Activated CD8-positive, alpha-beta memory T cell treated with anti-CD3 and anti-CD28 coated beads for 24 hours (primary cell): ENCODE measurements at regions not wholly inside any gene's neighbourhood (a gene's known extent, or its start where the extent isn't known, plus 50 kb on each side); places are given as distances from the start of the nearest gene placed in this dataset.

Experiments
- DNase-seq: peaks from one replicate; pipeline ENCODE4 v3.0.0-alpha.2; 2020

DNA sequence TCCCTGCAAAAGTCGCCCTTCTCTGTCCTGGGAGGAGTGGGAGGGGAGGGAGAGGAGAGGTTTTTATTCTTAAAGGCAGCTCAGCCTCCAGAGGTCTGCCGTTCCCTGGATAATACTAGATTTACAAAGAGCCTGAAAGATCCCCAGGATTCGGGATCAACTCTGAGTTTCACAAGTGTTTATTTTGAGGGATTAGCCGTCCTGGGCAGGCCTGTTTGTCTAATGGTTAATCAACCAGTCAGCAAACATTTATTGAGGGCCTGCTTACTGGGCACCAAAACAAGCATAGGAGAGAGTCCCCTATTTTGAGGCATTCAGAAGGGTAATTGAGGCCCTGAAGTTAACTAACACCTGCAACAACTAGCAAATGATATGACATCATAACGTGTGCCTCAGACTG lies 152.6 kb upstream of the SLC1A4 start:
- DNase-seq = no peak

DNA sequence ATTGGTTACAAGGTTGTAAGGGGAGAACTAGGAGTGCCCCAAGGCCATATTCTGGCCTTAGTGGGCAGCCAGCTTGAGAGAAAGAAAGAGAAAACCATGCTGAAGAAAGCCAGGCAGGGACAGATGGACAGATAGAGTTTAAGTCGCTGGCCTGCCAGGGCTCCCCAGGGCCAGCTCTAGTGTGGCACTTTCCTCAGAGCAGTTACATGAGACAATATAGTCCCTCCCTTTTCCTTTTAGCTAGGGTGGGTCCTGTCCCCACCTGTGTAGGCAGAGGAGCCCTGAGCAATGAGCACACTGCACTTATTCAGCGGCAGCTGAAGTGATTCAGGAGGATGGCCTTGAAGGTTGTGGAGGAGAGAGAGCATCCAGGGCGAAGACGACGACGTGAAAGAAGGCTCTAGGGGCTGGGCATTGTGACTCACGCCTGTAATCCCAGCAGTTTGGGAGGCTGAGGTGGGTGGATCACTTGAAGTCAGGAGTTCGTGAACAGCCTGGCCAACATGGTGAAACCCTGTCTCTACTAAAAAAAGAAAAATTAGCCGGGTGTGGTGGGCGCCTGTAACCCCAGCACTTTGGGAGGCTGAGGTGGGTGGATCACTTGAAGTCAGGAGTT lies 152.0 kb upstream of the SLC1A4 start:
- DNase-seq = no peak

DNA sequence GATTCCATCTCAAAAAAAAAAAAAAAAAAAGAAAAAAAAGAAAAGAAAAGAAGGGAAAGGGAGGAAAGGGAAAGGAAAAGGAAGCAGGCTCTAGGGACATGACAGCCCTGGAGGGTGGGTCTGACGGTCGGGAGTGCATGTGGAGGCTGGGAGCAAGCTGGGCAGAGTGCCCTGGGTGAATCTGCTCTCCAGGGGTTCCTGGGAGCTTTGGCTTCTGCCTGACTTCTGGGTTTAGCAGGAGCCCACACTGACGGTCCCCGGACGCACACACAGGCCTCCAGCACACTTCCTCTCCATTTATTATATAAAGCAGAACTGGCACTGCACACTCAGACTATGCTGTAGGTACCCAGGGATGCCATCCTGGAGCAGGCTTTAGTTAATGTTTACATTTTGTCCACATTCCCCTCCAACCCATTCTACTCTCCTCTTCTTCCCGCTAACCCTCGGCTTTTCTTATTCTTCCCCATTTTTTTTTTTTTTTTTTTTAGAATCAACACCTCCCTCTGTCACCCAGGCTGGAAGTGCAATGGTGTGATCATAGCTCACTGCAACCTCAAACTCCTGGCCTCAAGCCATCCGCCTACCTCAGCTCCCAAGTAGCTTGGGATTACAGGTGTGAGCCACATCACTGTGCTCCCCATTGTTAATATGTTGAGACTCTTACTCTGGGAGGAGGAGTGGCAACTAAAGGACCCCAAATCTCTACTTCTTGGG lies 151.1 kb upstream of the SLC1A4 start:
- DNase-seq = no peak

DNA sequence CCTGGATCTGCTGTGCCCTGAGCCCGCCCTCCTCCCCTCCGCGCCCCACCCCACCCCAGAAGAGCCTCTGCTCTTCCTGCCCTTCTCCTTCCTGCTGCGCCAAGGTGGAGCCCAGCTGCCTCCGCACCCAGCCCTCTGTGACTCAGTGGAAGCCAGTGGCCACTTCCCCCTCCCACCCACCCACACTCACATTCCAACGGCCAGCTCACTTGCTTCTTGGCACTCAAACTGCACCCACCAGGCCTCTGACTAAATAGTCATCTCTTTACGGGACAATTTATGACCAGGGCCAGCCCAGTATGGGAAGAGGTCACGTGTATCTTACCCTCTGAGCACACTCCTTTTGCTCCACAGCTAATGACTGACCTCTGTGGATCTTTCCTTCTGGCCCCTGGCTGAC lies 150.4 kb upstream of the SLC1A4 start:
- no peak for DNase-seq

DNA sequence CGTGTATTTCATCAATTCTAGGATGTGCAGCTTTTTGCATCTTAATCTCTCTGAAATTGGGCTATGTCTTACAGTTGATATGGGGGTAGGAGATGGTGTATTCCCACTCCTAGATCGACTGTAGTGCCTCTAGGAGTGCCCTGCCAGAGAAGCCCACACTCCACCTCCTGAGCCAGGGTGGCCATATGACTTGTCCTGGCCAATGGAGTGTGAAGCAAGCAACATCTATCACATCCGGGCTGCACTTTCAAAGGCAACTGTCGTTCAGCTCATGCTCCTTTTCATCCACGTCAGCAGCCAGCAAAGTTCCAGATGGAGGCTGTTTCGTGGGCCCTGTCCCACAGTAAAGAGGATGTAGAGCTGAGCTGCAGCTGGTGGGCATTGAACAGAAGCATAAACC lies 149.4 kb upstream of the SLC1A4 start:
- no peak for DNase-seq

DNA sequence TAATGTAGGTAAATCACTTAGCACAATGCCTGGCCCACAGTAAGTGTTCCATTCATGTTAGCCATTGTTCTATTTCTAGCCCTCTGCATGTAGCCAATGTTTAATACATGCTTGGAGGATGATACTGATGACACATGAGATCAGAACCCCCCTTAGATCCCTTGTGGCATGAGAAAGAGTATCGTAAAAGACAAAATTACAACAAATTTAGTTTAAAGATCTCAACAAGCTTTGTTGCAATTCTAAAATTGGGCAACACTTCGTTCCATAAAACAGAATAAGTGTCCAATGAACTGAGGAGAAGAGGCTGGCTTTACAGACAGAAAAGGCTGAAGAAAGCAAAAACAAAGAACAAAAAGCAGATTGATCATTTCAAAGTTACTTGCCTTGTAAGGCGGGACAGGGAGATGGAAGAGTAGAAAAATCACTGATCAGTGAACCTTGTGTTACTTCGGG lies 148.7 kb upstream of the SLC1A4 start:
- no peak for DNase-seq

DNA sequence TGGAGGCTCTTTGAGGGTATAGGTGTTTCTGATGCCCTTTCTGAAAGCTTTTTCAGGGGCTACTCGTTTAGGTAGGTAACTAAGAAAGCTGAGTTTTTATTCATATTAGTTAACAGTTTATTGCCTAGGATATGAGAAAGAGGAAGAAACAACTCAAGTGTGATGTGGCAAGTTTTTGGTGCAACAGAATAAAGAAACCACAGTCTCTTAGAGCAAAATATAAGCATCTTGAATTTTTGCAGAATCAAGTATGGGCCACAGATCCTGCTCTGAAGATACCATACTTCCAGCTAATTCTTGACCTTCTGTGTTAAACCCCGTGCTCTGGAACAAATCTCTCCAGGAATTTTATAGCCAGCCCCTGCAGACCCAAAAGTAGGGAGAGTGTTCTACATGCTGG lies 147.7 kb upstream of the SLC1A4 start:
- no peak for DNase-seq

DNA sequence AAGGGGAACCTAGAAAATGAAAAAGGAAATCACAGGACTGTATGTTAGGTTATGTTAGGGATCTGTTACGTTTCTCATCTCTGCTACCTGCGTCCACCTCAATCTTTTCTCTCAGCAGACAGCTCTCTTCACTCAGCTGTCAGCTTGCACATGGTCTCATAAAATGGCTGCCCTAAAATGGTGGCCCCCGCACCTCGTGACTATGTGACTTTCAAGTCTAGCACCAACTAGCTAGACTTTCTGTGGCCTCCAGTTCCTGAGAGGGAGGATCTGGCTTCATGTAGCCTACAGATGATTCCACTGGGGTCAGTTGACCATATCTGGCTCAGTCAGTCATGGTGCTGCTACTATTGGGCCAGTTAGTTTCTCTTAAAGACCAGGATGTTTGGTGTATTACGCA lies 147.2 kb upstream of the SLC1A4 start:
- DNase-seq = no peak

DNA sequence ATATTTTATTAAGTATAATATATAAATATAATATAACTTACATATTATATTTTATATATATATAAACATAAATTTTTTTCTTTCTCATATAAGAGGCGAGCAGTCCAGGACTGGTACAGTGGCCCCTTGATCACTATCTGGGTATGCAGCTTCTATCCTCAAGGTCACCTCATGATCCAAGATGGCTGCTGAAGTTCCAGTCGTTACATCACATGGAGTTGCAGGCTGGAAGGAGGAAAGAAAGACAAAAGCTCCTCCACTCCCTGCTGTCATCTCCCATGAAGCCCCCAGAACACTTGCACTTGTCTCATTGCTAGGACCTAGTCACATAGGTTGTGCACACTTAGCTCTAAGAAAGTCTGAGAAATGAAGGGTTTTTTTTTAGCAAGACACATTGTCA lies 145.1 kb upstream of the SLC1A4 start:
- no peak for DNase-seq

DNA sequence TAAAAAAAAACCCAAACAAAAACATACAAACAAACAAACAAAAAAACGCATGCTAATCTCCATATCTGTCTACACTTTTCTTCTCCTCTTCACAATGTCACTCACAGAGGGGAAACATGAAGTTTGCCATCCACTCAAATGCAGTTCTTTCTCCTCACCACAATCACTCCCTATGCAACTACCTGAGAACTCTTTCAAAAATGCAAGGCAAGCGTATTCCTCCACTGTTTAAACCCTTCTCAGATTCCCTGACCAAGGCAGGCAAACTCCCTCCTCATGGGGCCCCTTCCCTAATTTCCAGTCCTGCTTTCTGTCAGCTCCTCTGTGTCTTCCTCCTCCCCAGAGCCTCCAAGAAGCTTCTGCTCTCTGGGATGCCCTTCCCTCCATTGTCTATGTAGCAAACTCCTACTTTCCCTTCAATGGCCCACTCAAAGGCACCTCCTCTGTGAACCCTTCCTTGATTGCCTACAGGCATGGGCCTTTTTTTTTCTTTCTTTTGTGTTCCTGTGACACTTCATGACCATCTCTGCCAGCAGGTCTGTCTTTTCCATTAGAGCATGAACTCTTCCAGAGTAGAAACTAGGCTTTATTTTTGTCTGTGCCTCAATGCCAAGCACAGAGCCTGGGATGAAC lies 143.8 kb upstream of the SLC1A4 start:
- no peak for DNase-seq

DNA sequence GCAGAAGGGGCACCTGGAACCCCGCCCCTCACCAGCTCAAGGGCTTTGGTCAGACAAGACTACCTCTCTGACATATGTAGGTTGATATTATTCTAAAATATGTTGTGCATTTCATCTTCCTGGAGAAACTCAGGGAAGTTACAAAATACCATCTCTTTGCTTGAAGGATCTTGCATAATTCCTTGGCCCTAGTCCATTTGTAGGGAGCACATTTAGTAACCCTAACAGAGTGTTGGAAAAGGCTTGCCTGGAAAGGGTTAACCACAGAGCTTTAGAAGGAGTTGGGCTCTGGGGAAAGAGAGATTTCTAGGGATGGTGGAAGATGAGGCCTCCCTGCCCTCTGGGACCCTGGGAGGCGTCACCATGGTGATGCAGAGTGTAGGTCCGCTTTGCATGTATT lies 143.0 kb upstream of the SLC1A4 start:
- no peak for DNase-seq

DNA sequence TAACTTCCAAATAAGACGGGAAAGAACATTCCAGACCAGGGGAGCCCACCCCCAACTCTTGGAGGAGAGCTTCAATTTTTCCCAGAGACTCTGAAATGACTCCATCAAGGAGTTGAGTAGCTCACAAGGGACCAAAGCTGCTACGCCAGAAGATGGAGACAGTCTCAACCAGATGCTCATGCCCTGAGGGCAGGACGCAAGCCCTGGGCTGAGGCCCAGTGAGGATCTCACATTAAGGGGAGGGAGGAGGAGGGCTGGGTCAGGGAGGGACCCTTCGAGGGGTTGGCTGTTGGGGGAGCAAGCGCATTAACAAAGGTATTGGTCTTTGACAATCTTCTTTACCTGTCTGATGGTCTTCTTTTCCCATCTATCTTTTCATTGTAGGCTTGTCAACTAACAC lies 141.3 kb upstream of the SLC1A4 start:
- DNase-seq = no peak

DNA sequence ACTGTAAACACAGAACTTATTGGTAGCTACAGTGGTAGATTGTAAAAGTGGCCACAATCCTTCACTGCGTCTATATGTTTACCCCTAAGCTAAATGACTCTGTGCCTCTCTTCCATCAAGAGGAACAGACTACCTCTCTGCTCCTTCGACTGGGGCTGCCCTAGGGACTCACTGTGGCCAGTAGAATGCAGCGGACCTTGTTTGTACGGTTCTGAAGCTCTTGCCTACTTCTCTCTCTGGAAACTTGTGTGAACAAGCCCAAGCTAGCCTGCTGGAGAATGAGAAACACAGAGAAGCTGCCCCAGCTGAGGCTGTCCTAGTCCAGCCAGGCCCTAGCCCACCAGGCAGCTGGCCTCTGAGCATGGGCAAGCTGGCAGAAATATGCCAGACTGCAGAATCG lies 140.8 kb upstream of the SLC1A4 start:
- DNase-seq = no peak

DNA sequence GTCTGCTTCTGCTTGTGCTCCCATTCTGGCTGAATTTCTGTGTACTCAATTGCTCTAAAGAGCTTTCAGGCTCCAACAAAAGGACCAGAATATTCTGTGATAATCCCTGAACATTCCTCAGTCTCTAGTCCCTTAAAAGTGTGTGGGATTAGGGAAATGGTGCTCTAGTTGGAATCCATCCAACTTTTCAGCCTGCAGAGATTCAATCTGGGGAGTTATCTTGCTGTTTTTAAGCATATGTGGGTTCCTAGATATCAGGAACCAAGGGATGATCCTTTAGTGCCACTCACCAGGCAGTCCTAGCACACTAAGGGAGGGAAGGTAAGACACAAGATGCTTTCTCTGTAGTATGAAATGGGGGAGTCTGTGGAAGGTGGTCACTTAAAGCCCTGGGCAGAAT lies 140.3 kb upstream of the SLC1A4 start:
- DNase-seq = no peak

DNA sequence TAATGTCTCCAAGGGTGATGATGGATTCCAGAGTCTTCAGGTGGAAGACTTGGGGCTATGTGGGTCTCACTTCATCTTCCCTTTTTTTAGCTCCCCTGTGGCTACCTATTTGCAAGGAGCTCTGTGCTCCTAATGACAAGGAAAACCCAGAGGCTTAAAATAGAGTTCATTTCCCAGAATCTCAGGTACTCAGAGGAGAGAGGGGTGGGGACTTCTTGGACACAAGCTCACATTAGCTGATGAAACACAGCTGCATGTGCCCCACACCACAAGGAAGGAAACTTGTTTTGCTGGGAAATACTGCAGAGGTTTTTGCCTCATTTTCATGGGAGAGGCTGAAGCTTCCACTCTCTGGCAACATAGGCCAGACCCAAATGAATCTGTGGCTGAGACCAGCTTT lies 138.6 kb upstream of the SLC1A4 start:
- DNase-seq = no peak

DNA sequence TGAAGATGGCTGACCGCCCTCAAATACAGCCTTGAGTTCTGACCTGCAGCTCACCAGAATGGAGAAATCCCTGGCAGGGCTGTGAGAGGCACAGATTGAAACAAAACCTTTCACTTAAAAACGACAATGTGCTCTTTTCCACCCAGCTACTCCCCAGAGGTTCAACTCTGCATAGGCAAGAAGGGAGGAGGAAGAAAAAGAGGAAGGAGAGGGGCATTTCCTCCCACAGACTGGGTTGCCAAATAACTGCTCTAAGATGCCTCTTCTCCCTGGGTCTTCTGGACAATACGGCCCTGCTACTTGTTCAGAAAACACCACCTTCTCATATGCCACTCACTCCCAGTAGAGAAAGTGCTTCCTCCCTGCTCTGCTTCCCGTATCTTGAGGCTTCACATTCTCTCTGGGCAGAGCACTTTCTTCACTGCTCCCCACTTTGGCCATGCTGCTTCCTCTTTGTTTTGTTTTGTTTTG lies 136.4 kb upstream of the SLC1A4 start:
- no peak for DNase-seq

DNA sequence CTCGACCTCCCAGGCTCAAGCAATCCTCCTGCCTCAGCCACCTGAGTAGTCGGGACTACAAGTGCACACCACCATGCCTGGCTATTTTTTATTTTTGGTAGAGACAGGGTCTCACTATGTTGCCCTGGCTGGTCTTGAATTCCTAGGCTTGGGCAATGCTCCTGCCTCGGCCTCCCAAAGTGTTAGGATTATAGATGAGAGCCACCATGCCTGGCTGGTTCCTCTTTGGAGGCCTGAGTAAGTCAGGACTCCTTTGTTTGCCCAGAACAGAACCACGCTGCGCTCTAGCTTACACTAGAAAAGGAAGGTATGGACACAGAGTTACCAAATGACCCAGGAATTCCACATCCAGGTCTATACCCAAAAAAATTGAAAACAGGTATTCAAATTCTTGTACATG lies 135.9 kb upstream of the SLC1A4 start:
- DNase-seq = no peak

DNA sequence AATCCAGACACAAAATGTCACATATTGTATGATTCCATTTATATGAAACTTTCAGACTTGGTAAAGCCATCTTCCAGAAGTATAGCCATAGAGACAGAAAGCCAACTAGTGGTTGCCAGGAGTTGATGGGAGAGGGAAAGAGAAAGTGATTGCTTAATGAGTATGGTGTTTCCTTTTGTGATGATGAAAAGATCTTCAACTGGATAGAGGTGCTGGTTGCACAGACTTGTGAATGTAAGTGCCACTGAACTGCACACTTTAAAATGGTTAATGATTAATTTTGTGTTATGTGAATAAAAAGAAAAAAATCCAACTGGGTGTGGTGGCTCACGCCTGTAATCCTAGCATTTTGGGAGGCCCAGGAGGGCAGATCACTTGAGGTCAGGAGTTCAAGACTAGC lies 135.3 kb upstream of the SLC1A4 start:
- DNase-seq = no peak

DNA sequence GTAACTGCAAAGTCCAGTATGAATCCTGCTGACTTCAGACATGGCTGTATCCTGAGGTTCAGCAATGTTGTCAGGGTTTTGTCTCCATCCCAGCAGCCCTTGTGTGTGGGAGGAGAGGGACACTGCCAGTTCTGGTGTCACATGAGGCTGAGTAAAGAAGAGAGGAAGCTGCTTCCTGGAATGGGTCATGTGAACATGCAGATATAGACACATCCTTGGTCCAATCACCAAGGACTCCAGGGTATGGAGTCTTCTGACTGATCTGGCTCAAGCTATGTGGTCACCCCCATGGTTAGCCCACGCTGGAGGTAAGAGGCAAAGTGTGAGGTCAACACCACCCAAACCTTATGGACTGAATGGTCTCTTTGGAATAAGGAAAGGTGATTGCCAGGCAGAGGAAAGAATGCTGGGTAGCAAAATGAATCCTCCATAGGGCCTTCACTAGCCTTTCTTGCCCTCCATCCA lies 134.4 kb upstream of the SLC1A4 start:
- no peak for DNase-seq

DNA sequence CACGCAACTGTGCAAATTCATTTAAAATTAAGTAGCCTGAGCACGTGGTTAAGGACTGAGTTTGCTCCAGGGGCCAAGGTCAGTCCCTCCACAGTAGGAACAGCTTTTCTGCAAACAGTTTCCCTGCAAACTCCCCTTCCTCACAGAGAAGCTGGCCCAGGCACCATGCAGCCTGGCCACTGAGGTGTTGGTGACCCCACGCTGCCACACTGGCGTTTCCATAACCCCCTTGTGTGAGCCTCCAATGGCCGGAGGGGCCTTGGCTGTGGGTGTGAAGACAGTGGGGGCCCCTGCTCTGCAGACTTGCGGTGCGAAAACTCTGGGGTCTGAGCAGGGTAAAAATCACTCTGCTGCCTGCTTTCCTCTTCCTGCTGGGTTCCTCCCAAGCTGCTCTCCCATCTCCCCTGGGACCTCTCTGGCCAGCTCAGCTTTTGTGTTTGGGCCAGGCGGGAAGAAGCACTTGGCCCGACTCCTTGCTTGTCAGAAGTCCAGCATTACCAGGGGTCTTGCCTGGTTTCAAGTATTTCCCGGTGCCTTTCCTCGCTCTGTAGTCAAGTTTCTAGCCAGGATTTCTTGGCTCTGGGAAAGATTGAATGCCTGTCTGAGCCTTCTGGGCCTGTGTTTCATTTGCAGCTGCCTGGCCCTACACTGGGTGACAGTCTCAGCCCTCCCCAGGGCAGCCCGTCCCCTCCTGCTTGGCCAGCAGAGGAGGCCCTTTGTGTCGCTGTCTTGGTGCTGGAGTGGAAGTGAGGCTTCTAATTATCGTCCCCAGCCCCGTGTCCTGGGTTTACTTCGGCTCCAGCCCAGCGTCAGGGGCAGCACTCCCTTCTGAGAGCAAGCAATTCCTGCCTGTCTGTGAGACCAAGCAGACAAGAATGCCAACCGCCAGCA lies 131.4 kb upstream of the SLC1A4 start:
- DNase-seq = no peak

DNA sequence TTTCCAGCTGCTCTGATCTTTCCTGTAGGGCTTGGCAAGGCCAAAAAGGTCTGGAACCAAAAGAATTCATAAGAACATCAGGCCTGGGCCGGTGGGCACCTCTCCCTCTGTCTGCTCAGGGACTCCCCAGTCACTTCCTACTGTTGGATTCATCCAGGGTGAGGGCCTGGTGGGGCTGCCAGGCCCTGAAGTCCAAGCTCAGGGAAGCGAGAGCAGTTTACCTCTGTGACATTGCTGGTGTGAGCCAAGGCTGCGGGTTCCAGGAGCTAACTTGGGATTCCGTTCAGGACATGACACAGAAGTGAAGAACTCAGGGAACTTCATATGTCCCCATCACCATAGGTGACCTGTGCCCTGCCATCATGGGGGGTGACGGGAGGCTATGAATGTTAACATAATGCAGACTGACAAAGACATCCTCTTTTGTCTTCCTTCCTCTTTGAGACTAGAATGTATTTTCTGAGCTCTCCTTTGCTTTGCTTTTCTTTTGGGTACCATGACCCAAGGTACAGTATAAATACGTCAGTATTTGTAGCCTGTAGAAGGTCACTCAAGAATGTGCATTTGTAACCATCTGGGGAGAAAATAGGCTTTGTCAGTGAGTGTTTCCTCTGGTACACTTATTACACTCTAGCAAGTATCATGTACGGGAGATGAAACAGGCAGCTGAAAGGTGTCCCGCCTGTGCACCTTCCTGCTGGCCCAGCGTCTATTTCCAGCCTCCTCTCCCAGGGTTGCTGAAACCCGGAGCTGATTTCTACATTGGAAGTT lies 130.5 kb upstream of the SLC1A4 start:
- DNase-seq = no peak
